ENCODE measurements at regions not wholly inside any gene's neighbourhood (a gene's known extent, or its start where the extent isn't known, plus 50 kb on each side); places are given as distances from the start of the nearest gene placed in this dataset.
A peak's percentile ranks its signal among the peaks of the same experiment; 100 is the strongest.

GRCh38 chr18:49731860-49732311 lies 81.4 kb downstream of the ACAA2 start:
- no peak for DNase-seq (ENCODE audit: low read depth)
- TF ChIP-seq CTCF (conservative IDR thresholded peaks at IDR 0.05; ENCODE audit: low read depth, low read length), result no peak
- no peak overlapping the region for H3K4me3 ChIP-seq (ENCODE audit: low read depth, low read length)

- no peak overlapping the region for H3K4me3 ChIP-seq (ENCODE audit: low read depth, low read length)
- TF ChIP-seq CTCF (conservative IDR thresholded peaks at IDR 0.05; ENCODE audit: low read depth, low read length), result no peak
- no peak for DNase-seq (ENCODE audit: low read depth)
These were observed 81.9 kb downstream of the ACAA2 start for GRCh38 chr18:49731421-49731841.

- no peak for TF ChIP-seq CTCF (conservative IDR thresholded peaks at IDR 0.05; ENCODE audit: low read depth, low read length)
- no peak for DNase-seq (ENCODE audit: low read depth)
- H3K4me3 ChIP-seq (ENCODE audit: low read depth, low read length), result no peak overlapping the region
These were observed 82.4 kb downstream of the ACAA2 start for GRCh38 chr18:49730951-49731391.

GRCh38 chr18:49728542-49728941 lies 84.8 kb downstream of the ACAA2 start:
- no peak overlapping the region for H3K4me3 ChIP-seq (ENCODE audit: low read depth, low read length)
- peak; percentile 62 for DNase-seq (ENCODE audit: low read depth)
- peak; percentile 85 for TF ChIP-seq CTCF (conservative IDR thresholded peaks at IDR 0.05; ENCODE audit: low read depth, low read length)

- no peak for TF ChIP-seq CTCF (conservative IDR thresholded peaks at IDR 0.05; ENCODE audit: low read depth, low read length)
- DNase-seq (ENCODE audit: low read depth), result no peak
- no peak overlapping the region for H3K4me3 ChIP-seq (ENCODE audit: low read depth, low read length)
These were observed 85.5 kb downstream of the ACAA2 start for GRCh38 chr18:49727816-49728215.

GRCh38 chr18:49726675-49726963 lies 86.7 kb downstream of the ACAA2 start:
- no peak for TF ChIP-seq CTCF (conservative IDR thresholded peaks at IDR 0.05; ENCODE audit: low read depth, low read length)
- H3K4me3 ChIP-seq (ENCODE audit: low read depth, low read length), result no peak overlapping the region
- DNase-seq (ENCODE audit: low read depth), result peak; percentile 56

- peak; percentile 50 for TF ChIP-seq CTCF (conservative IDR thresholded peaks at IDR 0.05; ENCODE audit: low read depth, low read length)
- H3K4me3 ChIP-seq (ENCODE audit: low read depth, low read length), result no peak overlapping the region
- DNase-seq (ENCODE audit: low read depth), result peak; percentile 99
These were observed 87.3 kb downstream of the ACAA2 start for GRCh38 chr18:49725809-49726674.

All from choroid plexus epithelial cell (primary cell).